Calu3 (cell line): ENCODE measurements at regions not wholly inside any gene's neighbourhood (a gene's known extent, or its start where the extent isn't known, plus 50 kb on each side); places are given as distances from the start of the nearest gene placed in this dataset.

ENCODE experiments used
- BruUV-seq: library from RNA; stranded (reverse); fragments of 400-500 nt; replicated peaks from 2 replicates; lab custom pipeline; 2021; lab: Mats Ljungman, UMichigan
- CTCF ChIA-PET: fragments of 300-600 bp; sonication (Branson Sonifier 250); formaldehyde crosslinking; loops from one replicate; lab custom pipeline; 2022; ENCODE audit warnings: antibody characterized with exemption; lab: Charles Lee
- DNase-seq: peaks from one replicate; pipeline ENCODE4 v3.0.0; 2022
- H3K27ac Mint-ChIP-seq: one replicate; pipeline ENCODE4 v1.8.0; 2022; ENCODE audit warnings: mixed read lengths; ENCODE audit not compliant: unreplicated experiment
- H3K27me3 Mint-ChIP-seq: one replicate; pipeline ENCODE4 v1.8.0; 2022; ENCODE audit warnings: mixed read lengths; ENCODE audit not compliant: unreplicated experiment
- H3K36me3 Mint-ChIP-seq: one replicate; pipeline ENCODE4 v1.8.0; 2022; ENCODE audit warnings: mild to moderate bottlenecking, moderate library complexity, mixed read lengths; ENCODE audit not compliant: insufficient read depth, unreplicated experiment
- H3K4me1 Mint-ChIP-seq: one replicate; pipeline ENCODE4 v1.8.0; 2022; ENCODE audit warnings: mild to moderate bottlenecking, low read depth, mixed read lengths; ENCODE audit not compliant: unreplicated experiment
- H3K4me3 Mint-ChIP-seq: one replicate; pipeline ENCODE4 v1.8.0; 2022; ENCODE audit warnings: mild to moderate bottlenecking, low read depth, moderate library complexity, mixed read lengths; ENCODE audit not compliant: unreplicated experiment
- H3K9me3 Mint-ChIP-seq: one replicate; pipeline ENCODE4 v1.8.0; 2022; ENCODE audit warnings: low read depth, mixed read lengths; ENCODE audit not compliant: unreplicated experiment
- intact Hi-C: fragments of 100-400 bp; cut with micrococcal nuclease; formaldehyde crosslinking; loops from one replicate; pipeline ENCODE4 v1.10.0; 2022; ENCODE audit not compliant: unreplicated experiment
- TF ChIP-seq, protein P1 (sequence below): fragments of 200-600 bp; IDR thresholded peaks from one replicate; pipeline ENCODE4 v1.8.0; 2022; ENCODE audit warnings: antibody characterized with exemption; ENCODE audit not compliant: unreplicated experiment

DNA sequence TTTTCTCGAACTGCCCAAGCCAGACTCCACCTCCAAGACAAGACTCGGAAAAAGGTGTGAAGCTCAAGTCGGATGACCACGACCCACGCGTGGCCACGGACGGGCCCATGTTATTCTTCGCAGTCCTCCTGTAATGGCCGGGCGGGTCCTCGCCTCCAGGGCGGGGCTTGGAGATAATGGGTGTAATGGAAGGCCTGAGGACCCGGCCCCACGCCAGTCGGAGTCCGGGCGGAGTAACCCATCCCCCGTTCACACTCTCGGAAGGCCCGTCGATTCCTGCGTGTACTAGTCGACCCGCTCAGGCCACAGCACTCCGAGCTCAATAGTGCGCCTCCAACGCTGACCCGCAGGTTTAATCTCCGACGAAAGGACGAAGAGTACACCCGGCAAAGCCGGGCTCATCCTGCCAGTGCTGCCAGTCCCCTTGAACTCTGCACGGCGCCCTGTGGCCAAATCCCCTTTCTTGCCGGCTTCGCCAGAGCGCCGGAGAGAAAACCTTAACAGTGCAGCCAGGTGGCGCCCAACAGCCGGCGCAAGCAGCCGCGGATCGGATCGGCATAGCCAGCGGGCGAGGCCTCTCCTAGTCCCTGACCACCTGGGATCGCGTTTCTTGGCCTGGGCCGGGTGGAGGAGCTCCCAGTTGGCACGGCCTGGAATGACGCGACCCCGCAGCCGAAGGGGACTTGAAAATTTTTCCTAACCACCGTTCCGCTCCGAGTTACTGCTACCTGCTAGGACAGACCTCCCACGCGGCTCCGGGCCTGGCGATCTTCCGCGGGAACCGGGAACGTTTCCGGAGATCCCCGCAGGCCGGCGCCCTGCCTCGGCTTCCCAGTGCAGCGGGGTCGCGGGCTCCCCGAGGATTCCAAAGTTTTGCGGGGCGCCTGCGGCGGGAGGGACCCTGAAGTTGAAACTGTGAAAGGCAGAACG is 762.0 kb downstream of the KCNJ18 start:
- Mint-ChIP-seq H3K27ac (no peak overlapping the region), H3K4me1 (no peaks in the 10 kb centered on the region), H3K9me3 (peaks cover 6% of the 10 kb centered on the region), H3K4me3 (no peak overlapping the region), H3K36me3 (no peaks in the 10 kb centered on the region), H3K27me3 (no peaks in the 10 kb centered on the region)
- TF ChIP-seq, protein P1, sequence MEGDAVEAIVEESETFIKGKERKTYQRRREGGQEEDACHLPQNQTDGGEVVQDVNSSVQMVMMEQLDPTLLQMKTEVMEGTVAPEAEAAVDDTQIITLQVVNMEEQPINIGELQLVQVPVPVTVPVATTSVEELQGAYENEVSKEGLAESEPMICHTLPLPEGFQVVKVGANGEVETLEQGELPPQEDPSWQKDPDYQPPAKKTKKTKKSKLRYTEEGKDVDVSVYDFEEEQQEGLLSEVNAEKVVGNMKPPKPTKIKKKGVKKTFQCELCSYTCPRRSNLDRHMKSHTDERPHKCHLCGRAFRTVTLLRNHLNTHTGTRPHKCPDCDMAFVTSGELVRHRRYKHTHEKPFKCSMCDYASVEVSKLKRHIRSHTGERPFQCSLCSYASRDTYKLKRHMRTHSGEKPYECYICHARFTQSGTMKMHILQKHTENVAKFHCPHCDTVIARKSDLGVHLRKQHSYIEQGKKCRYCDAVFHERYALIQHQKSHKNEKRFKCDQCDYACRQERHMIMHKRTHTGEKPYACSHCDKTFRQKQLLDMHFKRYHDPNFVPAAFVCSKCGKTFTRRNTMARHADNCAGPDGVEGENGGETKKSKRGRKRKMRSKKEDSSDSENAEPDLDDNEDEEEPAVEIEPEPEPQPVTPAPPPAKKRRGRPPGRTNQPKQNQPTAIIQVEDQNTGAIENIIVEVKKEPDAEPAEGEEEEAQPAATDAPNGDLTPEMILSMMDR = no peak
- no TSS peak for BruUV-seq
- CTCF ChIA-PET = no interaction called here
- intact Hi-C loops = no loop called here
- DNase-seq = no peak

DNA sequence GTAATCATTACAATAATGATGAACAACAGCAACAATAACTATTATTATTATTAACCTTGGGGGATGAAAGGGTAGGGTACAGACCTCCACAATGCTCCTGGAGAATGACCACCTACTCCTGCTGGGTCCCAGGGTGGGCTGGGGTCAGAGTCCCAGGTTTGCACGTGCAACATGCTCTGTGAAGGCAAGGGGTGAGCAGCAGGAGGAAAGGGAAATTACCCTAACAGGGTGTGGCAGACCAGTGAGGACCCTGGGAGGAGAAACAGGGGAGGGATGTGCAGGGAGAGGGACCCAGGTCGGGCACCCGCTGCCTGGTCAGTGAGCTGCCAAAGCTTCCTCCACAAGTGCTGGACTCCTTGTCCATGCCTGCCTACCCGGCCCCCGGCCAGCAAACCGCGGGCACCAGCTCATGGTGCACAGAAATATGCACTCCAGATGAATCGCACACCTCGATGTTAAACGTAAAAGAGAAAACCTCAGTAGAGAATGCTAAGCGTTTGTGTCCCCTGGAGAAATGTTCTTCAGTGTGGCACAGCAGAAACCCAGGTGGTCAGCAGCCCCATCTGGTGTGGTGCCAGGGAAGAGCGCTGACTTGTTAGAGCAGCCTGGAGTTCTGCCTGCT is 767.1 kb downstream of the KCNJ18 start:
- H3K4me3 Mint-ChIP-seq = no peak overlapping the region
- H3K4me1 Mint-ChIP-seq = no peaks in the 10 kb centered on the region
- H3K36me3 Mint-ChIP-seq = no peaks in the 10 kb centered on the region
- intact Hi-C loops = no loop called here
- H3K9me3 Mint-ChIP-seq = peaks cover 7% of the 10 kb centered on the region
- DNase-seq = no peak
- BruUV-seq = no TSS peak
- TF ChIP-seq, protein P1 = no peak
- H3K27me3 Mint-ChIP-seq = no peaks in the 10 kb centered on the region
- H3K27ac Mint-ChIP-seq = no peak overlapping the region
- CTCF ChIA-PET = no interaction called here

DNA sequence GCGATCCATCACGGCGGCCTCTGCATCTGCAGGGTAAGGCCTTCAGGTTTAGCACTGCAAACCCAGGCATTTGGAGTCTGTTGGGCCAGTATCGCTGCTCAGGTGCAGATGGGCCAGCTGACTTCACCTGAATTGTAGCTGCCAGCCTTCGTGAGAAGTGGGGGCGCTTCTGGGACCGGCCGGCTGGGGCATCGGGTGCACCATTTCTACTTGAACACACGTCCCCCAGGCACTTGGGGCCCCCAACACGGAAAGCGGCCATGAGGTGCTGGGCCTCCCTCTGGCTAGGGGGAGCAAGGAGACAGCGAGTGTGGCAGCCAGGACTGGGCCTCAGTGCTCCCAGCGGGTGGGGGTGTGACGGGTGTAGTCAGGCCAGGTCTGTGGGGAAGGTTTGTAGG is 767.6 kb downstream of the KCNJ18 start:
- TF ChIP-seq, protein P1 = no peak
- CTCF ChIA-PET = no interaction called here
- no peak for DNase-seq
- H3K27me3 Mint-ChIP-seq = no peaks in the 10 kb centered on the region
- H3K4me3 Mint-ChIP-seq = no peak overlapping the region
- no peaks in the 10 kb centered on the region for H3K4me1 Mint-ChIP-seq
- no peak overlapping the region for H3K27ac Mint-ChIP-seq
- no TSS peak for BruUV-seq
- H3K36me3 Mint-ChIP-seq = no peaks in the 10 kb centered on the region
- intact Hi-C loops = no loop called here
- H3K9me3 Mint-ChIP-seq = peaks cover 7% of the 10 kb centered on the region

DNA sequence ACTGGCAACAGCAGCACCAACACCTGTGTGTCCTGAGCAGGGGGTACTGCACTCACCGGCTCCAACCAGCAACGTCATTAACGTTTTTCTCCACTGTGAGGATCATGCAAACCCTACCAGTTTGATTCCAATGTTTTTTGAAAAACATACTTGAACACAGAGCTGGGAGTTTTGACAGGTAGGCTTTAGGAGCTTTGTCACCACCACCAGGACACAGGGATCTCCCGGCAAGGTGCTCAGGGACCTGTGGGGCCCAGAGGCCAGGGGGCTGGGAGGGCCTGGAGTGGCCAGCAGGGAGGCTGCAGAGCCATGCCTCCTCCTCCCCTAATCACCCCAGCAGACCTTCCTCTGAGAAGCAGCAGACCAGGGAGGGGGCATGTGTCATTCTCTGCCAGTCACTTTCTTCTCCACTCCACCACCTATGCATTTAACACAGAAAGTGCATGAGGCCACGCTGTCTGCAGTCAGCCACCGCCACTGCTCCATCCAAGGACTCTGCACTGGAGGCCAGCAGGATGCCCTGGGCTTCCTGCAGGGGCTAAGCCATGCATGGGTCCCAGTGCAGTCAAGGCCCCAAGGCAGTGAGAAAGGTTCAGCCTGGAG is 768.2 kb downstream of the KCNJ18 start:
- peaks cover 6% of the 10 kb centered on the region for H3K9me3 Mint-ChIP-seq
- CTCF ChIA-PET = no interaction called here
- no peaks in the 10 kb centered on the region for H3K27me3 Mint-ChIP-seq
- intact Hi-C loops = no loop called here
- H3K4me3 Mint-ChIP-seq = no peak overlapping the region
- BruUV-seq = no TSS peak
- H3K4me1 Mint-ChIP-seq = no peaks in the 10 kb centered on the region
- DNase-seq = no peak
- TF ChIP-seq, protein P1 = no peak
- no peaks in the 10 kb centered on the region for H3K36me3 Mint-ChIP-seq
- no peak overlapping the region for H3K27ac Mint-ChIP-seq
